GM21723 (cell line): ENCODE measurements at regions not wholly inside any gene's neighbourhood (a gene's known extent, or its start where the extent isn't known, plus 50 kb on each side); places are given as distances from the start of the nearest gene placed in this dataset.

Experiments used
- ATAC-seq: cut with Tn5 transposase; IDR thresholded peaks from one replicate; pipeline ENCODE4 v1.9.1; 2021; ENCODE audit warnings: mild to moderate bottlenecking, moderate library complexity; ENCODE audit not compliant: unreplicated experiment

DNA sequence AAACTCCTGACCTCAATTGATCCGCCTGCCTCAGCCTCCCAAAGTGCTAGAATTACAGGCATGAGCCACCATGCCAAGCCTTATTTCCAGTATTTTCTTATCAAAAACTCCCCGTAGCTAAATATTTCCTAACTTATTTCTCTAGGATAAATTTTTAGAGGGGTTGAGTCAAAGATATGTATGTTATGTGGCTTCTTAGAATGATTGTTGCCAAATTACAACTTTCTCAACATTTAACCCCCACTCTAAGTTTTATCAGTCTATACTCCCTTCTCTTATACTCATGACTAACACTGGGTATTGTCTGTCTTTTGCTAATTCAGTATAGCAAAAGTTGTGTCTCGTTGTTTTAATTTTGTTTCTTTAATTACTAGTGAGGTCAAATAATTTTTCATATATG is 187.7 kb upstream of the LNX1 start:
- ATAC-seq, result no peak

DNA sequence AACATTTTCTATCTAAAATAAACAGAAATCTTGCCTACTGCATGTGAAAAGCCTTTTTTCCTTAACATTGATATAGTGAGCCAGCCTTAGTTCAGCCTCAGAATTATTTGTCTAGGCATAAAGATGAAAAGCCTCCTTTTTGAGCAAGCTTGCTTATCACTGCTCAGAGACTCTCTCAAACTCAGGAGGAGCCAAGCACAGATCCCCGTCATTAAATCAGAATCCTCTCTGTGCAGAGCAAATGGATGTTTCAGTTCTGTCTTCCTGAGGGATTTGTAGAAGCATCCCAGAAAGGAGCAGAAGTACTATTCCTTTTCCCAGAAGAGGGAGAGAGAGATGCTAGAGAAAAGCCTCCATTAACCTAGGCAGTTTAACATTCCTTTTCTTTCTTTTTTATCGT is 186.9 kb upstream of the LNX1 start:
- ATAC-seq, result no peak

DNA sequence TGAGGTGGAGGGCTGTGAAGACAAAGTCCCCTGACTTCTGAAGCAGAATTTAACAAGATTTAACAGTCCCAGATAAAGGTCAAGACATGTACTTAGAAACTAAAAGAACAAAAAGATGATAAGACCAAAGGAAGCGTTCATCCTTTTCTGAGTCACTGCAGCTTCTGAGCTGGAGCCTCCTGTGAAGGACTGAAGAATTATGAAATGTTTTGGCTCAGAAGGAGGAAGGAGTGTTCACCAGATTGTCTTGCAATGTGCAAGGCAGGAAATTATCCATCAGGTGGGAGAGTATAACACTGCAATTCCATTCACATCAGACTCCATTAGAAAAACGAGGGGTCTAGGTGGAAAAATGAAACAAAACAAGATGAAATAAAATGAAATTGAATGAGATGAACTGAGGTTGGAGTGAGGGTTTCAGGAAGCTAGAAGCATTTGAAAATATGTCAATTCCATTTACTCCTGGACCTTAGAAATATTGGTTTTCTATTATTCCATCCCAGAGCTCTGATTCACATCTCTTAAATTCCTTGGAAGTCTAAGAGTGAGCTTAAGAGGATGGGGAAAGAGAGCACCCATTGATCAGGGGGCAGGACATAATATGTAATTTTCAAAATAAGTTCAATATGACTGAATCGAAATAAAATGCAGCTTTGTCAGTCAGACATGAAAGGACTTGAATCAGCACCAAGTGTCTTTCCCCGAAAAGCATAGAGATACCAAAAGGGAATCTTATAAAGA is 186.1 kb upstream of the LNX1 start:
- no peak for ATAC-seq

DNA sequence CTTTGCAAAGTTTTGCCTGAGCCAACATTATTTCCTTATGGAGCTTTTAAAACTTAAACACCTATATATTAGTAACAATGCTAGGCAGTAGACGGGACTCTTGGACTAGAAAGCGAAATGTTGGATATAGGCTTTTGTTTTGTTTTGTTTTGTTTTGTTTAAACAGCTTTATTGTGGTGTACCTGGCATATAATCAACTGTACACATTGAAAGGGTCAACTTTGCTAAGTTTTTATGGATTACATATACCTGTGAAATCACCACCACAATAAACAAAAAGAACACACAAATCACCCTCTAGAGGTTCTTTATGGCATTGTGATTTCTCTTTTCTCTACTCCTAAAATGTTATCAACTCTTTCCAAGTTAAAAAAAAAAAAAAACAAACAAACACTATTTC is 184.9 kb upstream of the LNX1 start:
- no peak for ATAC-seq

DNA sequence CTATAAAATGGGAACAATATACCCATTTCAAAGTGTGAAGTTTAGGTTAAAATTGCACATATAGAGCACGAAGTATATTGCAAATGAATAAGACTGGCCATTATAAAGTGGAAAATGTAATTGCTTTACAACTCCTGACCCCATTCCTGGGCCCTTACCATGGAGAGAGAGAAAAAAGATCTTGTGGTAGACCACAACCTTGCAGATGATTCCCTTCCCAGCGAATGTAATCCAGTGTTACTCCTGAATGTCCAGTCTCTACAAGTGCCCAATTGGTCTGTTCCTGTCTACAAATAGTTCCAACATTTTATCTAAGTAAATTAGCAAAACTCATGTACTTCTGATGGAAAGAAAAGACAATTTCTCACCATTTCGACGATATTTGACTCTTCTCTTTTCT is 184.1 kb upstream of the LNX1 start:
- ATAC-seq, result no peak

DNA sequence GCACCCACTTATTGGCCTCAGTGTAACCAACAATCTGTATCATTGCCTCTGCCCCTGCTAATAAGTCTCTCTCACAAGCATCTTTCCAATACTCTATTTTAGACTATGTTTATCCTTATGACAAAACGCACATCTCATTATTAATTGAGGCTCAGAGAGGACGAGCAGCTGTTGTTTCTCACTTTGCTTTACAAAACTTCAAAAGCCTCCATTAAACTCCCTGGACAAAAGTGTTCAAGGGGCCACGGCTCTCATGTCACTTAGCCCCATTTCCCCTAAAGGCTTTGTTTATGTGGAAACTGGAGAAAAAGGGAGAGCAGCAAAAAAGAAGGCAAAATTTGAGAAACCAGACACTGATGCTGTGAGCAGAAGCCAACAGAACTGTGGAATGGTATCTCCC is 180.0 kb upstream of the LNX1 start:
- no peak for ATAC-seq

DNA sequence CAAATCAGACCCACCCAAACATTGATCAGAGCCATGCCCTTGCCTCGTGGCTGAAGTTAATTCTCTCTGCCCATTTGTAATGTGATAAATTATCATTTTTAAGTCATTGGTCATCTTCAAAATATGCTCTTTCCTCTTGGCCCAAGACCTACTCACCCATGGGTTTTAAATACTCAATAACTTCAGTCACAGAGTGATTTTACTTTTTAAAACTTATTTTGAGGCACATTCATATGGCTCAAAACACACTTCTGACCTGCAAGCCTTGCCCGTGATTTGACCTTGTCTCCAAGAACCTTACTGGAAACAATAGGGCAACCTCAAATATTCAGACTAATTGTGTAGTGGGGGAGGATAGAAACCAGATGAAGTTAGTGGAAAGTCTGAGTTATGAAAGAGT is 176.2 kb upstream of the LNX1 start:
- no peak for ATAC-seq

DNA sequence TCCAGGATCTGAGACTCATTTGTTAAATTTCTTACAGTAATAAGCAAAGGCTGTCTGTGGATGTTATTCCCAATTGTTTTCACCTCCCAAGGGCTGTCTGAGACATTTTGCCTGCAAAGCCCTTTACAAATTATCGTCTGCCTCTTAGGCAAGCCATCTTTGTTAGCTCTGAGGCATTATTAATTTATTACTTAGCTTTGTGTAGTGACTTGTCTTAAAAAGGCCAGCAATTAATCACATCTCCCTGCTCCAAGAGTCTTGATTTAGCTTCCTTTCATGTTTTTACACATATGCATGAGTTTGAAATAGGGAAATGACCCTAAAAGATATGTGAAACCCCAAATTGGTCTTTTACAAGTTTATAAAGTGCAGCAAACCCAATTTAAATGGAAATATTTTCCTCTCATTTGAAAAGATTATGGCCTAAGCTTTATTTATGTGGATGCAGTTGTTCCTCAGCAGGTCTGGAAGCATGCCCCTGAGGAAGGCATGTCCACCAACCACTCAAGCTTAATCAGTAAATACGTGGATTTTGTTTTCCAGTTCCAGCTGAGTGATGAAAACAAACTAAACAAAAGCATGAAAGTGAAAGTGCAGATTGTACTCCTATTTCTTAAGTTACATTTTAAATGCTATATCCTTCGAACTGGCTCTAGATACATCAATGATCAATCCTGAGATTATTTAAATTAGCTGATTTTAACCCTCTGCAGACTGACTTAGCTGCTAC is 173.6 kb upstream of the LNX1 start:
- ATAC-seq, result no peak

DNA sequence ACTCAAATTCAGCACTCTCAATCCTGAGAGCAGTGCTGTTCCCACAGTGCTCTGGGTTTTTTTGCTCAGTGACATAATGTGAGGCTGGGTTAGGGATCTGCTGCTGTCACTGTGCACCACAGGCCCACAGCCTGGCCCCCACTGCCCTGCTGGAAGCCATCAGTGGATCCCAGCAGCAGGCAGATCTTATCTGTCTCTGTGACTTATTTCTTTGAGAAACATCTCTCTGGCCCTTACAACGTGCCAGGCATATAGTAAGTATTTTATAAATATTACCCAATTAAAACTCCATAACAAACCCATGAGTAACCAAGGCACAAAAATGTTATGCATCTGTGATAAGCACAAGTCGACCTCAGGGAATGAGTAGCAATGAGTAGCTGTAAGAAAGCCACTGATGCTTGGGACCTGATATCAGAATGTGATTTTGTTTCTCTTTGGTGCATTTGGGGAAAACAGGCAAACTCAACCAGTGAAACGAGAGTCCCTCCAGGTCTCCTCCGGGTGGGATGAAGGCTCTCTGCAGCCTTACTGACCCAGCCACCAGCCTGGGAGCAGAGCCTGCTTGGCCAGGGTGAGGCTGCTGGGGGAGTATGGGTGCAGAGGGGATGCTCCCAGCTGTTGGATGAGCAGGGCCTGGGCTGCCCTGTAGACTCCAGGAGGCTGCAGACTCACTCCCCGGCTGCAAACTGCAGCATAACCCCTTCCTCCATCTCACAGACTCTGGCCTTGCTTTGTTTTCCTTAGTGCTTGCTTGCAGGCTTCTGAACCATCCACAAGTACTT is 172.7 kb upstream of the LNX1 start:
- no peak for ATAC-seq

DNA sequence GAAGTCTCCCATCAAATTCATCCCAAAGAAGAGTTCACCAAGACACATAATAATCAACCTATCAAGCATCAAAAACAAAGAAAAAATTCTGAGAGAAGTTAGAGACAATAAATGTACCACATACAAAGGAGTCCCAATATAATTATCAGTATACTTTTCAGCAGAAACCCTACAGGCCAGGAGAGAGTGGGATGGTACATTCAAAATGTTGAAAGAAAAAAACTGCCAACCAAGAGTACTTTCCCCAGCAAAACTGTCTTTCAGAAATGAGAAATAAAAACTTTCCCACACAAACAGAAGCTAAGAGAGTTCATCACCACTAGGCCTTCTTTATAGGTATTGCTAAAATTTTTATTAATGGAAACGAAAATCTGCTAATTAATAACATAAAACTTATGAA is 164.4 kb upstream of the LNX1 start:
- no peak for ATAC-seq

DNA sequence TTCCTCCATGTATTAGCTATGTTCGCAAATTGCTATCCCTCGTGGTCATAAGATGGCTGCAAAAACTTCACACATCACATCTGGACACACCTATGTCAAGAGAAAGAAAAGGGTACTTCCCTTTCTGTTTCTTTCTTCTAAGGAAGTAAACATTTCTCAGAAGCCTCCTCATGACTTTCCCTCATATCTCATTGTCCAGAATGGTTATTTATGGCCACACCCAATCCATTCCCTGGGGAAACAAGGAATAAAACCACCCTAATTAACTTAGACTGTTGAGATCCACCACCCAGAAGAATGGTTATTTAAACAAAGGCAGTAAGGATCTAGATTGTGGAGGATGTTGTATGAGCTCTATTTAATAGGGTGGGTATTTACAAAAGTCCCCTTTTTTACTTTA is 160.8 kb upstream of the LNX1 start:
- no peak for ATAC-seq

DNA sequence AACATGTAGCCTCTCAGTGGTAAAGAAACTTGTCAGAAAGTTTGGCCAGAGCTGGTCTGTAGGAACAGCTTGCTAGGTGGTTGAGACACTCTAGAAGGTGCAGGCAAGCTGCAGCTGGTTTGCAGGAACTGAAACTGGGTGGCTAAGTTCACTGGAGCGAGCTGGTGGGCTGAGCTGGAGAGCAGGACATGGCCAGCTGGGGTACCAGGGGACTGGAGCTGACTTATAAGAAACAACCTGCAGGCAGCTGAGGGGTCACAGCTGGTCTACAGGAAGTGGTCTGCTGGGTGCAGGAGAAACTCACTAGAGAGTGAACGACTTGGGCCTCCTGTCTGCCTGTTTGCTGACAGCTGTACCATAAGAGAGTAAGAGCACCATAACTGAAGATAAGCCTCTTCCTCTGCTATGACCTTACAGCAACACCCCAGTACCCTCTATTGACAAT is 157.1 kb upstream of the LNX1 start:
- peak; percentile 98 for ATAC-seq

DNA sequence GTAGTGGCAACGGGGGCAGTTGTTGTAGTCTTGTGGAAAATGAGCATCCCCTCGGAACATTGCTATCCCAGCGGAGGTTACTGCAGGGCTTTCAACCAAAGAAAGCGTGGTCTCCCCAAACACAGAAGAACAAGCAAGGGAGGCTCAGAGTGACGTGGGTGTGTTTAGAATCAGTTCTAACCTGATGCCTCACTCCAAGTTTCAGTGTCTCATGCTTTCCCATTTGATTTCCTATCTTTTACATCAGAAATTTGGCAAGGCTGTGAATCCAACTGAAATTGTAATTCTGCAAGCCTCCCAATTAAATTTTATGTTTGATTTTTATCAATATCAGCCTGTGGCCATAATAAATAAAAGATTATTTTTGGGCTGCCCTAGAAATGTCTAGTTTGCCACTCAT is 156.1 kb upstream of the LNX1 start:
- ATAC-seq, result no peak

DNA sequence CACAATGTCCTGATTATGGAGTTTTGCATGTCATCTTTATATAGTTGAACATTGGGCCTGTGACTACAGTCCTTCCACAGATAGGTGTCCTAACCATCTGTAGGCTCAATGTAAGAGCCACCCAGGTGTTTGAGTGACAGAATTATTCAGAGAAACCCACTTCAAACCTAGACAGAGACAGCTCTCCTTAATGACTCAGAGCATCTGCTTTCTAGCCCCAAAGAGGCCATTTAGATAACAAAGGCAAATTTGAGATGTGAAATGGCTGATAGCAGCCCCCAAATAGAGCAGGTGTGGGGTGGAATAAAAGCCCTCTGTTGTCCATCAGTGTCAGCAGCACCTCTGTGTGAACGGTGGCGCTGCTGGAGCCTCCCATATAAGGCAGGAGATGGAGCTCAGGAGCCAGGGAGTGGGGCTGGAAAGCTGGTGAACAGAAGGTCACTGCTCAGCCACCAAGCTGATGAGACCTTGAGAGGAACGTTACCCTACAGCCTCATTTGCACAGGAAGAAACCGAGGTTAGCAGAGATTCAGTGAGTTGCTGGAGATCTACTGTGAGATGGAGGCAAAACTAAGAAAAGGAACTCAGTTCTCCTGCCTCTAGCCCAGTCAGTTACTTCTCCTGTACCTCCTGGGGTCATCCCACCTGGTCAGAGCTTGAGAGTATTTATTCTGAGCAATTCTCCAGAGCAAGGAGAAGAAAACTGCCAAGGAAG is 153.3 kb upstream of the LNX1 start:
- ATAC-seq, result no peak

DNA sequence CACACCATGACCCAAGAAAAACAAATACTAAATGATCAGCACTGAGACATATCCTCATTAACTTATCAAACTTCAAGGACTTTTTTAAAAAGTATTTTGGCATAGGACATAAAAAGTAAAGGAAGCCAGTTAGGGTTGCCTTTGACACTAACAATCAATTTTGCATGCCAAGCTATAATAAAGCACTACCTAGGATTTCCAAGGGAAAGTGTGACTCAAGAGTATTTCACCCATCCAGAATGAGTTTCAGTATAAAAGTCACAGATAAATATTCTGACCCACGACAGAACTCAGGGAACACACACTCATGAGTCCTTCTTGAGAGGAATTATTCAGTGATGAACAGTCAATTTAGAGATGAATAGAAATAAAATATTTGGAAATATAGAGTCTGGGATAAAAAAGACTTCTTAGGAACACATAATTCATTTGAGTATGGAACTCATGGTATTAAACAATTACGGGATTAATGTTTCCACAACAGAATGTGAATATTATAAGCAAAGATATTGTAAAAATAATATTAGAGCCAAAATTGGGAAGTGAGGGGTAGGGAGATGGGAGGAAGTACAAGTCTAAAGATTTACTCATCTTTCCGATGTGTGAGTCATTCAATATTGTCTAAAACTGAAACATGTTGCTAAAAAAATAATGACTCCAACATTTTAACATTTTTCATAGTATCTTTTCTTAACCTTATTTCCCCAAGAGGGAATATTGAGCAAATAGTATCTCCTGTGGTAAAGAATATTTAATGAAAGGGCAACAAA is 143.5 kb upstream of the LNX1 start:
- no peak for ATAC-seq

DNA sequence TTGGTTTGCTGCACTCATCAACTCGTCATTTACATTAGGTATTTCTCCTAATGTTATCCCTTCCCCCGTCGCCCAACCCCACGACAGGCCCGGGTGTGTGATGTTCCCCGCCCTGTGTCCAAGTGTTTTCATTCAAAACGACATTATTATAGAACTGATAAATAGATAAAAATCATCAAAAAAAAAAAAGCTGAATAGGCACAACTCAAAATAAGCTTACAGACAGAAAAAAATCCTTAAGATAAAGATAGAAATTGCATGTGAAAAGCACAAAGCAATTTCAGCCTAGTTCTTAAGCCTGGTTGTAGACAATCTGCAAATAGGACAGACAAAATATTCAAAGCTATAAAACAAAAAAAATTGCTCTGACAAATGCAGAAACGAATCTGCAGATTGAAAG is 142.9 kb upstream of the LNX1 start:
- no peak for ATAC-seq

DNA sequence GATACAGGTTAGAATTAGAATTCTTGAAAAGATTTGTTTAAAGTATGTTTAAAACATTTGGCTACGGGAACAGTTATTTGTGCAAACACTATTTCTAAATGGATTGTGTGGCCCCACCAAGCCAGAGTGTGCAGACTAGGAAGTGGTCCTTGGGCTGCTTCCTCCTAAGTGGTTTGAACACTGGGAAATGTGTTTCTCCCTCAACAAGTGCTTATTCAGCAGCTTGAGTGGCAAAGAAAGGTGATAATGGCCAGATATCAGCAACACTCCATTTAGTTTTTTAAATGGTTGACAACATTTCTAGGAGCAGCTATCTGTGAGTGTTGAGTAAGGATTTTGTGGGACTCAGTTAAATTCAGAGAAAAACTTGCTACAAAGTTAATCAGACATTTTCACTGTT is 141.4 kb upstream of the LNX1 start:
- no peak for ATAC-seq

DNA sequence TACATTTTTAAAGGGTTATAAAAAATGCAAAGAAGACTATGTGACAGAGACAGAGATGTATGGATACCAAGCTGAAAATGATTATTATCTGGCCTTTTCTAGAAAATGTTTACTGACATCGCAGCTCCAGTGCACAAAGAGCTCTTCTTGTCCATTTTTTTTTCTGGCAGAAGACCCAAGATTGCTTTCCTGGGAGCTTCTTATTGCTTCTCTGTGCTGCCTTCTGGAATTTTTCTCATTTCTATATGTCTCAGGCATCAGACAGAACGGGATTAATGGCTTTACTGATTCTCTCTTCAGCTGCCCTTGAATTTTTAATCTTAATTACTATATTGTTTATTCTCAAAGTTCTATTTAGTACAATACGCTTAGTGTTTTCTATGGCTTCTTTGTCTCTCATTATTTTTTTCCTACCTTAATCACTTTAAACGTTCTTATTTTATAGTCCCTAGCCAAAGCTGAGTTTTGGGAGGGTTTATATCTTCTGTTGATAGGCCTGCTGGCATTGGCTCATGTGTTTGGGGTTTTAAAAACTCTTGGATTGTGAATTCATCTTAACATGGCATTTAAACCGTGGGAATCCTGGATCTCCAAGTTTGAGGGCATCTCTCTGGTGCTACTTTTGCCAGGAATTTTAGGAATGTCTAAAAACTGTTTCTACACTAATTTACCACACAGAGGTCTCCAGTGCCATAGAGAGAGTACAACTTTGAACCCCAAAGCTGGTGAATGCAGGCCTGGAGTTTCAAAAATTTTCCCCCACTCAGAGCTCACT is 138.9 kb upstream of the LNX1 start:
- ATAC-seq, result no peak

DNA sequence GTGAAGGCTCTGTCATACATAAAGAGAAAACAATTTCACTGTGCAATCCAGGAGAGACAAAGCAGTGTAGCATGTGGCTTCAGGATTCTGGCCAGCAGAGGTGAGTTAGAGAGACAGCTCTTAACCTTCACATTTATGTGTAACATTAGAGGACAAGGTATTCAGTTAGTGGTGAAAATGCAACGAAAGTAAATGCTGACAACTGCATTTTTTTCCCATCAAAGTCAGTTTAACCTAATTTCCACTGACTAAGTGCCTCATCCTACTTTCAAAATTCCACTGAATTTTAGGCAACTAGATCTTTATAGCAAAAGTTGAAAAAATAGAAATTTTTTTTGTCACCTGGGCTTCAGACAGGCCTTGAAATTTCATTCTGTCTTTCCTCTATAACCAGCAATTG is 130.8 kb upstream of the LNX1 start:
- no peak for ATAC-seq

DNA sequence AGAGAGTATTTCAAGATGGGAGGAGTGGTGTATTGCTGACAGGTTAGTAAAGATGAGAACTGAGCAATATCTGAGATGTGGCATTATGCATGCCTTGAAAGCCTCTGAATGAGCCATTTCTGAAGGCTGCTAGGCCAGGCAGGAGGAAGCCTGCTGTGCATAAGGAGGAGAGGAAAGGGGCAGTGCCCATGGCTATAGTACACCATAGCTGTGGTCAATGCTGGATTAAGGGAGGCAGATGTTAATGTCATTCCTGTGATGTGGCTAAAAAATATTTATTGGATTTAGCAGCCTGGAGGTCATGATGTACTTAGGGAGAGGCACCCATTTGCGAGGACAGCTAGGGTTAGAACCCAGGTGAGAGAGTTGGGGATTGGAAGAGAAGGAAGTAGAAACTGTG is 130.0 kb upstream of the LNX1 start:
- ATAC-seq, result no peak
